H1 (cell line): ENCODE measurements at regions not wholly inside any gene's neighbourhood (a gene's known extent, or its start where the extent isn't known, plus 50 kb on each side); places are given as distances from the start of the nearest gene placed in this dataset.

ENCODE experiments used
- CTCF ChIA-PET: fragments of 300-600 bp; sonication (Branson Sonifier 250); formaldehyde crosslinking; loops from one replicate; lab custom pipeline; 2021; ENCODE audit not compliant: partially characterized antibody; lab: Charles Lee
- POLR2A ChIA-PET: fragments of 300-600 bp; sonication (Branson Sonifier 250); formaldehyde crosslinking; loops from one replicate; lab custom pipeline; 2021; ENCODE audit warnings: inconsistent platforms; ENCODE audit not compliant: partially characterized antibody; lab: Charles Lee
- DNase-seq, 2 experiments: peaks; one replicate each; pipeline versions ENCODE4 v3.0.0 to v3.0.0-alpha.2; 2010 to 2022; ENCODE audit warnings: low spot score in 2 of 2, low read depth in 1 of 2, mixed read lengths in 1 of 2
- FAIRE-seq: peaks from 2 replicates; lab custom pipeline; 2011; peaks lifted over from hg19 to GRCh38; lab: Jason Lieb, UNC
- H2AFZ ChIP-seq: 2 replicates; pipeline ENCODE4 v1.8.1; 2012; ENCODE audit warnings: low read length, inconsistent platforms
- H2AK5ac ChIP-seq: 2 replicates; pipeline ENCODE4 v1.6.1; 2013; ENCODE audit warnings: low read depth, low read length
- H2BK120ac ChIP-seq: replicated peaks from 2 replicates; pipeline ENCODE3; 2013; ENCODE audit warnings: low read depth, low read length, inconsistent platforms
- H2BK12ac ChIP-seq: 2 replicates; pipeline ENCODE4 v1.6.1; 2013; ENCODE audit warnings: low read depth, low read length
- H2BK15ac ChIP-seq: 2 replicates; pipeline ENCODE4 v1.6.1; 2013; ENCODE audit warnings: low read length
- H2BK20ac ChIP-seq: 2 replicates; pipeline ENCODE4 v1.6.1; 2013; ENCODE audit warnings: low read length
- H2BK5ac ChIP-seq: 2 replicates; pipeline ENCODE4 v1.6.1; 2013; ENCODE audit warnings: low read depth, low read length
- H3K14ac ChIP-seq: 2 replicates; pipeline ENCODE4 v1.6.1; 2013; ENCODE audit warnings: inconsistent platforms; ENCODE audit not compliant: insufficient read length
- H3K18ac ChIP-seq: 2 replicates; pipeline ENCODE4 v1.6.1; 2013; ENCODE audit warnings: low read length; ENCODE audit errors: extremely low read depth
- H3K23ac ChIP-seq: 2 replicates; pipeline ENCODE4 v1.6.1; 2013; ENCODE audit warnings: inconsistent platforms; ENCODE audit not compliant: insufficient read length
- H3K23me2 ChIP-seq: 2 replicates; pipeline ENCODE4 v1.6.1; 2013; ENCODE audit warnings: low read depth, low read length
- H3K27ac ChIP-seq: 2 replicates; pipeline ENCODE4 v1.6.1; 2011; ENCODE audit warnings: low read depth, low read length, inconsistent platforms
- H3K27me3 ChIP-seq, 4 experiments: replicated peaks in 1 of 4; 1 replicate in 1 of 4; 2 replicates in 3 of 4; pipeline versions ENCODE4 v1.6.1 to v1.8.1; 2011 to 2013; ENCODE audit warnings: low read length in 3 of 4, mild to moderate bottlenecking in 3 of 4, inconsistent platforms in 2 of 4, mixed read lengths in 2 of 4, moderate library complexity in 1 of 4; ENCODE audit not compliant: control insufficient read depth in 3 of 4, insufficient read depth in 3 of 4; ENCODE audit errors: extremely low read depth in 1 of 4
- H3K36me3 ChIP-seq, 4 experiments: 2 replicates each; pipeline versions ENCODE4 v1.6.1 to v1.8.1; 2011 to 2013; ENCODE audit warnings: mild to moderate bottlenecking in 4 of 4, low read length in 3 of 4, moderate library complexity in 2 of 4, control low read depth in 1 of 4, inconsistent platforms in 1 of 4; ENCODE audit not compliant: insufficient read depth in 4 of 4, control insufficient read depth in 2 of 4
- H3K4ac ChIP-seq: replicated peaks from 2 replicates; pipeline ENCODE3; 2013; ENCODE audit warnings: low read length, low read depth, mixed read lengths, inconsistent platforms; ENCODE audit not compliant: insufficient read length
- H3K4me1 ChIP-seq, 4 experiments: replicated peaks in 1 of 4; 1 replicate in 1 of 4; 2 replicates in 3 of 4; pipeline versions ENCODE4 v1.6.1 to v1.8.1; 2011 to 2013; ENCODE audit warnings: low read length in 3 of 4, inconsistent platforms in 2 of 4, mixed read lengths in 1 of 4; ENCODE audit not compliant: insufficient read depth in 4 of 4, control insufficient read depth in 3 of 4
- H3K4me2 ChIP-seq, 2 experiments: 2 replicates each; pipeline versions ENCODE4 v1.6.1 to v1.8.1; 2011 to 2013; ENCODE audit warnings: low read depth in 2 of 2, low read length in 2 of 2, control low read depth in 1 of 2, inconsistent platforms in 1 of 2, mild to moderate bottlenecking in 1 of 2; ENCODE audit not compliant: insufficient read depth in 1 of 2
- H3K4me3 ChIP-seq, 4 experiments: fragments of 200-600, 300-600 bp in 1 of 4; sonication (generic), shearing (Covaris generic), sonication (Bioruptor Twin) in 1 of 4; 2 replicates each; pipeline versions ENCODE4 v1.5.1 to v1.8.1; 2011 to 2016; ENCODE audit warnings: low read length in 4 of 4, low read depth in 3 of 4, control low read depth in 2 of 4, inconsistent platforms in 2 of 4, mild to moderate bottlenecking in 2 of 4, mixed read lengths in 1 of 4, moderate library complexity in 1 of 4; ENCODE audit not compliant: insufficient read depth in 2 of 4; ENCODE audit errors: extremely low read depth in 1 of 4
- H3K56ac ChIP-seq: replicated peaks from 2 replicates; pipeline ENCODE3; 2013; ENCODE audit warnings: low read depth, mild to moderate bottlenecking, mixed read lengths, low read length, inconsistent platforms; ENCODE audit not compliant: insufficient read length
- H3K79me1 ChIP-seq: 2 replicates; pipeline ENCODE4 v1.6.1; 2013; ENCODE audit warnings: low read depth, low read length, control low read depth
- H3K79me2 ChIP-seq, 2 experiments: 2 replicates each; pipeline versions ENCODE4 v1.6.1 to v1.8.1; 2012 to 2013; ENCODE audit warnings: low read length in 2 of 2, mild to moderate bottlenecking in 2 of 2, inconsistent platforms in 1 of 2; ENCODE audit not compliant: insufficient read depth in 2 of 2, control insufficient read depth in 1 of 2
- H3K9ac ChIP-seq, 4 experiments: replicated peaks in 1 of 4; 1 replicate in 1 of 4; 2 replicates in 3 of 4; pipeline versions ENCODE4 v1.6.1 to v1.8.1; 2011 to 2013; ENCODE audit warnings: low read depth in 3 of 4, low read length in 3 of 4, control low read depth in 2 of 4, mild to moderate bottlenecking in 2 of 4, moderate library complexity in 2 of 4, inconsistent platforms in 1 of 4; ENCODE audit errors: extremely low read depth in 1 of 4
- H3K9me3 ChIP-seq, 2 experiments: 2 replicates each; pipeline versions ENCODE4 v1.6.1 to v1.8.1; 2012 to 2013; ENCODE audit warnings: mild to moderate bottlenecking in 2 of 2, moderate library complexity in 2 of 2, control low read depth in 1 of 2, inconsistent platforms in 1 of 2, low read depth in 1 of 2, low read length in 1 of 2, mixed read lengths in 1 of 2; ENCODE audit not compliant: insufficient read depth in 2 of 2
- H4K20me1 ChIP-seq, 2 experiments: replicated peaks in 1 of 2; 2 replicates each; pipeline versions ENCODE3 to v1.8.1; 2011 to 2013; ENCODE audit warnings: inconsistent platforms in 2 of 2, low read length in 2 of 2, mild to moderate bottlenecking in 1 of 2; ENCODE audit not compliant: insufficient read depth in 2 of 2, control insufficient read depth in 1 of 2
- H4K5ac ChIP-seq: 2 replicates; pipeline ENCODE4 v1.6.1; 2013; ENCODE audit warnings: low read length, low read depth, mixed read lengths, inconsistent platforms; ENCODE audit not compliant: insufficient read length
- H4K8ac ChIP-seq: 2 replicates; pipeline ENCODE4 v1.8.0; 2013; ENCODE audit warnings: mild to moderate bottlenecking, moderate library complexity, low read length, inconsistent platforms; ENCODE audit not compliant: insufficient read depth; ENCODE audit errors: extremely low read depth
- H4K91ac ChIP-seq: replicated peaks from 2 replicates; pipeline ENCODE3; 2013; ENCODE audit warnings: low read length, mixed read lengths, inconsistent platforms; ENCODE audit not compliant: insufficient read length
- ASH2L ChIP-seq: fragments of 200-600, 300-600 bp; sonication (generic); IDR thresholded peaks from one replicate; pipeline ENCODE4 v1.7.1; 2017; ENCODE audit warnings: low read length
- CBX5 ChIP-seq: fragments of 300-800, 300-1000 bp; sonication (generic); IDR thresholded peaks from 2 replicates; pipeline ENCODE4 v1.7.1; 2016; ENCODE audit warnings: antibody characterized with exemption, low read length, low read depth
- EZH2 ChIP-seq: fragments of 200-600 bp; sonication (generic); IDR thresholded peaks from 2 replicates; pipeline ENCODE4 v1.7.1; 2012; ENCODE audit warnings: low read depth, mild to moderate bottlenecking, moderate library complexity, low read length, inconsistent platforms; ENCODE audit not compliant: severe bottlenecking
- KDM1A ChIP-seq: fragments of 200-600, 300-600 bp; sonication (generic); IDR thresholded peaks from 2 replicates; pipeline ENCODE4 v1.7.1; 2016; ENCODE audit warnings: mild to moderate bottlenecking, low read length, borderline replicate concordance
- KDM4A ChIP-seq: IDR thresholded peaks from one replicate; pipeline ENCODE4 v1.7.1; 2012; ENCODE audit warnings: low read depth, mild to moderate bottlenecking, moderate library complexity, low read length, inconsistent platforms; ENCODE audit not compliant: severe bottlenecking
- KDM5A ChIP-seq: fragments of 200-600 bp; IDR thresholded peaks from 2 replicates; pipeline ENCODE4 v1.7.1; 2012; ENCODE audit warnings: mild to moderate bottlenecking, low read length, inconsistent platforms, mixed read lengths
- MAFK ChIP-seq: IDR thresholded peaks from 2 replicates; pipeline ENCODE4 v1.6.1; 2012; ENCODE audit warnings: low read depth, mild to moderate bottlenecking, improper control_type of control experiment, low read length
- PHF8 ChIP-seq: fragments of 200-600 bp; sonication (generic); conservative IDR thresholded peaks from 2 replicates; pipeline ENCODE4 v1.7.1; 2012; ENCODE audit warnings: low read depth, mild to moderate bottlenecking, inconsistent platforms, low read length, moderate library complexity
- POLR2AphosphoS5 ChIP-seq: IDR thresholded peaks from 2 replicates; pipeline ENCODE4 v1.6.1; 2011; ENCODE audit warnings: low read depth, low read length
- SIN3A ChIP-seq, 2 experiments: IDR thresholded peaks in 1 of 2; conservative IDR thresholded peaks in 1 of 2; 2 replicates each; pipeline ENCODE4 v1.6.1; 2011 to 2012; ENCODE audit warnings: low read length in 2 of 2, improper control_type of control experiment in 1 of 2, low read depth in 1 of 2, mild to moderate bottlenecking in 1 of 2
- TCF12 ChIP-seq: IDR thresholded peaks from 2 replicates; pipeline ENCODE4 v1.6.1; 2011; ENCODE audit warnings: low read depth, mild to moderate bottlenecking, low read length
- WGBS, 2 experiments: shearing (Covaris generic) in 1 of 2; methylation state at CpG; one replicate each; pipeline versions ENCODE4 v1.1.6 to v1.1.7; 2013 to 2015; ENCODE audit warnings: low lambda C conversion rate in 2 of 2, mixed read lengths in 2 of 2, inconsistent platforms in 1 of 2, low coverage in 1 of 2, missing lambda C conversion rate in 1 of 2; ENCODE audit not compliant: insufficient replicate concordance in 2 of 2, insufficient coverage in 1 of 2, insufficient read length in 1 of 2; ENCODE audit errors: extremely low coverage in 1 of 2, missing lambda C conversion rate in 1 of 2; 5-methylcytosine and 5-hydroxymethylcytosine counted together
- TF ChIP-seq, protein P1 (sequence below): IDR thresholded peaks from 2 replicates; pipeline ENCODE4 v1.6.1; 2011; ENCODE audit warnings: low read length, improper control_type of control experiment
- TF ChIP-seq, protein P2 (sequence below): IDR thresholded peaks from 2 replicates; pipeline ENCODE4 v1.6.1; 2011; ENCODE audit warnings: low read depth, mild to moderate bottlenecking, low read length; ENCODE audit not compliant: insufficient read depth

DNA sequence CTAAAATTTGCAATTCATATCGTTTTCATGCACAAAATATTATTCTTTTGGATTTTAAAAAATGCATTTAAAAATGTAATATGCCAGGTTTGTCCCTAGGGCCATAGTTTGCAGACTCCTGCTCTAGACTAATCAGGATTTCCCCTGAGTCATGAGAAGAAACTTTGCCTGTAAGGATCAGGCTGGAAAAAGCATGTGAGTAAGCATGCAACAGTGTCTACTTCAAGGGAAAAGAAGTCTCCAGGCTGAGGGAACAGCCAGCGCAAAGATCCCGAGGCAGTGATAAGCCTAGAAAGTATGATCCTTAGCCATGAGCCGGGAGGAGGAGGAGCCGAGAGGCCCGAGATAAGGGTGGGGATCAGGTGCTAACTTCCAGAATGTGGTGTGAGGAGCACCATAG, 382.8 kb upstream of the CFAP20DC start:
- no peaks in the 10 kb centered on the region for H3K4me1 ChIP-seq
- no peak for FAIRE-seq
- no peak overlapping the region for H2BK20ac ChIP-seq
- no peak overlapping the region for H2BK15ac ChIP-seq
- no peak overlapping the region for H3K27ac ChIP-seq
- ChIA-PET CTCF (interaction anchor here (0.8 to 1.1 kb wide), 2 partner anchors 11 to 130 kb away, joined by 3 to 4 read pairs; no protein-coding TSS in a partner anchor), POLR2A (no interaction called here)
- H3K4me2 ChIP-seq = no peak overlapping the region
- H4K5ac ChIP-seq = no peak overlapping the region
- no peaks in the 10 kb centered on the region for H3K36me3 ChIP-seq
- no peak overlapping the region for H2BK12ac ChIP-seq
- no peak overlapping the region for H4K91ac ChIP-seq
- H2BK5ac ChIP-seq = no peak overlapping the region
- H3K4me3 ChIP-seq = no peak overlapping the region
- no peaks in the 10 kb centered on the region for H3K79me1 ChIP-seq
- no peaks in the 10 kb centered on the region for H3K23me2 ChIP-seq
- no peak overlapping the region for H2AFZ ChIP-seq
- H4K20me1 ChIP-seq = no peaks in the 10 kb centered on the region
- peaks cover 0 to 4% (median 2%) of the 10 kb centered on the region in 4 experiments; a peak in 4 of 7 replicates for H3K27me3 ChIP-seq
- H3K23ac ChIP-seq = no peak overlapping the region
- no peaks in the 10 kb centered on the region for H3K9me3 ChIP-seq
- no peak overlapping the region for H2BK120ac ChIP-seq
- no peak overlapping the region for H2AK5ac ChIP-seq
- DNase-seq = no peak
- TF ChIP-seq PHF8 (no peak), KDM5A (no peak), ASH2L (no peak), TCF12 (no peak), EZH2 (no peak), KDM4A (no peak), MAFK (no peak), POLR2AphosphoS5 (no peak), SIN3A (conservative IDR thresholded peaks at IDR 0.05 in 1 of 2, IDR thresholded peaks at IDR 0.05 in 1 of 2; ENCODE audit: low read depth in 1 of 2, low read length in 2 of 2) (no peak), KDM1A (no peak), CBX5 (no peak)
- TF ChIP-seq, protein P1, sequence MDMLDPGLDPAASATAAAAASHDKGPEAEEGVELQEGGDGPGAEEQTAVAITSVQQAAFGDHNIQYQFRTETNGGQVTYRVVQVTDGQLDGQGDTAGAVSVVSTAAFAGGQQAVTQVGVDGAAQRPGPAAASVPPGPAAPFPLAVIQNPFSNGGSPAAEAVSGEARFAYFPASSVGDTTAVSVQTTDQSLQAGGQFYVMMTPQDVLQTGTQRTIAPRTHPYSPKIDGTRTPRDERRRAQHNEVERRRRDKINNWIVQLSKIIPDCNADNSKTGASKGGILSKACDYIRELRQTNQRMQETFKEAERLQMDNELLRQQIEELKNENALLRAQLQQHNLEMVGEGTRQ = no peak
- TF ChIP-seq, protein P2, sequence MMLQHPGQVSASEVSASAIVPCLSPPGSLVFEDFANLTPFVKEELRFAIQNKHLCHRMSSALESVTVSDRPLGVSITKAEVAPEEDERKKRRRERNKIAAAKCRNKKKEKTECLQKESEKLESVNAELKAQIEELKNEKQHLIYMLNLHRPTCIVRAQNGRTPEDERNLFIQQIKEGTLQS = no peak
- no peak overlapping the region for H4K8ac ChIP-seq
- H3K18ac ChIP-seq = no peak overlapping the region
- WGBS, 2 experiments = 82% methylated on average over 6 of the region's 6 CpGs; no CpG with 5 or more reads in 1 of the 2 experiments
- H3K56ac ChIP-seq = no peak overlapping the region
- no peak overlapping the region for H3K4ac ChIP-seq
- H3K9ac ChIP-seq = no peak overlapping the region
- no peaks in the 10 kb centered on the region for H3K79me2 ChIP-seq
- H3K14ac ChIP-seq = no peak overlapping the region
